Stimulated activated naive B cell treated with anti-CD40 and anti-IgM and Interleukin-4, amounts not matched to agents 10 μg/mL and 1 μg/mL and 100 μg/mL, for 72 hours (primary cell): ENCODE measurements at regions not wholly inside any gene's neighbourhood (a gene's known extent, or its start where the extent isn't known, plus 50 kb on each side); places are given as distances from the start of the nearest gene placed in this dataset.
"Not testable (repeated sequence)": the region's sequence is repeated elsewhere in the genome, so short reads cannot be mapped to it uniquely, and the experiment has no call there.

Experiments
- ATAC-seq, 2 donors: fragments of 150-1000 bp; cut with Tn5 transposase; replicated peaks; 2 replicates each; pipeline ENCODE4 v1.10.0; 2021; ENCODE audit warnings: moderate library complexity in 1 of 2
- DNase-seq: peaks from one replicate; pipeline ENCODE4 v3.0.0; 2021
- H3K27ac Mint-ChIP-seq: one replicate; pipeline ENCODE4 v1.8.0; 2022; ENCODE audit warnings: mild to moderate bottlenecking, mixed read lengths
- H3K27me3 Mint-ChIP-seq, 2 donors: one replicate each; pipeline ENCODE4 v1.8.0; 2022; ENCODE audit warnings: mixed read lengths in 2 of 2
- H3K36me3 Mint-ChIP-seq, 2 donors: one replicate each; pipeline ENCODE4 v1.8.0; 2022; ENCODE audit warnings: mixed read lengths in 2 of 2, mild to moderate bottlenecking in 1 of 2
- H3K4me1 Mint-ChIP-seq, 2 donors: one replicate each; pipeline ENCODE4 v1.8.0; 2022; ENCODE audit warnings: mixed read lengths in 2 of 2, mild to moderate bottlenecking in 1 of 2
- H3K4me3 Mint-ChIP-seq, 2 donors: one replicate each; pipeline ENCODE4 v1.8.0; 2022; ENCODE audit warnings: mild to moderate bottlenecking in 2 of 2, mixed read lengths in 2 of 2, moderate library complexity in 1 of 2
- H3K9me3 Mint-ChIP-seq, 2 donors: one replicate each; pipeline ENCODE4 v1.8.0; 2022; ENCODE audit warnings: mixed read lengths in 2 of 2, mild to moderate bottlenecking in 1 of 2

- Mint-ChIP-seq H3K9me3 (peaks cover 0 to 2% of the 10 kb centered on the region in 2 donors), H3K4me1 (peaks cover 5 to 6% of the 10 kb centered on the region in 2 donors), H3K4me3 (peak overlapping the region in 1 of 2 donors; percentile 35), H3K36me3 (no peaks in the 10 kb centered on the region), H3K27me3 (peaks cover 0 to 12% of the 10 kb centered on the region in 2 donors), H3K27ac (peak overlapping the region; percentile 10)
- ATAC-seq (peak; percentile 90 to 93), DNase-seq (peak; percentile 10)
These were observed 65.6 kb downstream of the UFM1 start for GRCh38 chr13:38415233-38415632.

GRCh38 chr13:38417241-38417640 is 67.6 kb downstream of the UFM1 start:
- Mint-ChIP-seq H3K27ac (no peak overlapping the region), H3K4me3 (no peak overlapping the region)

GRCh38 chr13:38417727-38418126 is 68.1 kb downstream of the UFM1 start:
- ATAC-seq: peak; percentile 48 to 61
- Mint-ChIP-seq H3K4me1 (peaks cover 5 to 6% of the 10 kb centered on the region in 2 donors), H3K36me3 (no peaks in the 10 kb centered on the region), H3K9me3 (peaks cover 0 to 2% of the 10 kb centered on the region in 2 donors), H3K27ac (no peak overlapping the region), H3K27me3 (peaks cover 0 to 6% of the 10 kb centered on the region in 2 donors), H3K4me3 (no peak overlapping the region)
- no peak for DNase-seq

More at GRCh38 chr13:38417241-38417640, 67.6 kb downstream of the UFM1 start:
- no peaks in the 10 kb centered on the region for H3K36me3 Mint-ChIP-seq
- no peak for ATAC-seq
- peaks cover 0 to 2% of the 10 kb centered on the region in 2 donors for H3K9me3 Mint-ChIP-seq
- H3K4me1 Mint-ChIP-seq: peaks cover 5 to 6% of the 10 kb centered on the region in 2 donors
- peaks cover 0 to 8% of the 10 kb centered on the region in 2 donors for H3K27me3 Mint-ChIP-seq
- no peak for DNase-seq

- H3K27me3 Mint-ChIP-seq: peaks cover 0 to 5% of the 10 kb centered on the region in 2 donors
- peaks cover 5 to 6% of the 10 kb centered on the region in 2 donors for H3K4me1 Mint-ChIP-seq
- peaks cover 0 to 2% of the 10 kb centered on the region in 2 donors for H3K9me3 Mint-ChIP-seq
- no peak overlapping the region for H3K27ac Mint-ChIP-seq
- ATAC-seq: no peak
- no peaks in the 10 kb centered on the region for H3K36me3 Mint-ChIP-seq
- no peak overlapping the region for H3K4me3 Mint-ChIP-seq
- no peak for DNase-seq
These were observed 68.6 kb downstream of the UFM1 start for GRCh38 chr13:38418286-38418685.

- H3K27ac Mint-ChIP-seq: no peak overlapping the region
- peaks cover 0 to 5% of the 10 kb centered on the region in 2 donors for H3K27me3 Mint-ChIP-seq
- H3K36me3 Mint-ChIP-seq: no peaks in the 10 kb centered on the region
- DNase-seq: no peak
- H3K4me1 Mint-ChIP-seq: peaks cover 5 to 6% of the 10 kb centered on the region in 2 donors
- H3K4me3 Mint-ChIP-seq: no peak overlapping the region
- H3K9me3 Mint-ChIP-seq: peaks cover 0 to 2% of the 10 kb centered on the region in 2 donors
- ATAC-seq: peak; percentile 58 to 67
These were observed 69.7 kb downstream of the UFM1 start for GRCh38 chr13:38419312-38419873.

GRCh38 chr13:38421590-38422560 is 72.2 kb downstream of the UFM1 start:
- Mint-ChIP-seq H3K9me3 (peaks cover 0 to 2% of the 10 kb centered on the region in 2 donors), H3K4me1 (no peaks in the 10 kb centered on the region), H3K27me3 (peaks cover 0 to 5% of the 10 kb centered on the region in 2 donors), H3K36me3 (no peaks in the 10 kb centered on the region), H3K4me3 (no peak overlapping the region), H3K27ac (no peak overlapping the region)
- ATAC-seq: no peak
- DNase-seq: no peak

- Mint-ChIP-seq H3K9me3 (no peaks in the 10 kb centered on the region), H3K27ac (no peak overlapping the region), H3K36me3 (no peaks in the 10 kb centered on the region), H3K27me3 (peaks cover 0 to 10% of the 10 kb centered on the region in 2 donors), H3K4me3 (no peak overlapping the region), H3K4me1 (no peaks in the 10 kb centered on the region)
- DNase-seq (no peak), ATAC-seq (no peak)
These were observed 80.3 kb downstream of the UFM1 start for GRCh38 chr13:38429916-38430315.

- no peak overlapping the region for H3K27ac Mint-ChIP-seq
- H3K4me3 Mint-ChIP-seq: no peak overlapping the region
- DNase-seq: no peak
- H3K27me3 Mint-ChIP-seq: peaks cover 0 to 10% of the 10 kb centered on the region in 2 donors
- H3K4me1 Mint-ChIP-seq: no peaks in the 10 kb centered on the region
- no peak for ATAC-seq
- no peaks in the 10 kb centered on the region for H3K9me3 Mint-ChIP-seq
- no peaks in the 10 kb centered on the region for H3K36me3 Mint-ChIP-seq
These were observed 81.1 kb downstream of the UFM1 start for GRCh38 chr13:38430796-38431195.

GRCh38 chr13:38440666-38441065 is 91.0 kb downstream of the UFM1 start:
- no peak for DNase-seq
- H3K27me3 Mint-ChIP-seq: peaks cover 0 to 5% of the 10 kb centered on the region in 2 donors
- ATAC-seq: no peak
- H3K27ac Mint-ChIP-seq: no peak overlapping the region
- no peaks in the 10 kb centered on the region for H3K36me3 Mint-ChIP-seq
- H3K4me3 Mint-ChIP-seq: no peak overlapping the region
- no peaks in the 10 kb centered on the region for H3K4me1 Mint-ChIP-seq
- H3K9me3 Mint-ChIP-seq: peaks cover 0 to 4% of the 10 kb centered on the region in 2 donors

GRCh38 chr13:38444904-38445303 is 95.3 kb downstream of the UFM1 start:
- Mint-ChIP-seq H3K4me1 (no peaks in the 10 kb centered on the region), H3K4me3 (no peak overlapping the region), H3K9me3 (no peaks in the 10 kb centered on the region), H3K36me3 (no peaks in the 10 kb centered on the region), H3K27ac (no peak overlapping the region), H3K27me3 (no peaks in the 10 kb centered on the region)
- ATAC-seq (no peak), DNase-seq (no peak)

- H3K36me3 Mint-ChIP-seq: no peaks in the 10 kb centered on the region
- no peaks in the 10 kb centered on the region for H3K9me3 Mint-ChIP-seq
- H3K4me1 Mint-ChIP-seq: no peaks in the 10 kb centered on the region
- H3K27me3 Mint-ChIP-seq: no peaks in the 10 kb centered on the region
- H3K4me3 Mint-ChIP-seq: no peak overlapping the region
- H3K27ac Mint-ChIP-seq: no peak overlapping the region
- no peak for DNase-seq
- no peak for ATAC-seq
These were observed 103.0 kb downstream of the UFM1 start for GRCh38 chr13:38452656-38453055.

- no peak for ATAC-seq
- Mint-ChIP-seq H3K4me3 (no peak overlapping the region), H3K36me3 (no peaks in the 10 kb centered on the region)
These were observed 113.0 kb downstream of the UFM1 start for GRCh38 chr13:38462605-38463004.

GRCh38 chr13:38463048-38463447 is 113.4 kb downstream of the UFM1 start:
- ATAC-seq: no peak
- no peaks in the 10 kb centered on the region for H3K4me1 Mint-ChIP-seq
- H3K27me3 Mint-ChIP-seq: no peaks in the 10 kb centered on the region
- no peak overlapping the region for H3K27ac Mint-ChIP-seq
- no peak for DNase-seq
- no peak overlapping the region for H3K4me3 Mint-ChIP-seq
- peaks cover 6 to 8% of the 10 kb centered on the region in 2 donors for H3K9me3 Mint-ChIP-seq
- H3K36me3 Mint-ChIP-seq: no peaks in the 10 kb centered on the region

More at GRCh38 chr13:38462605-38463004, 113.0 kb downstream of the UFM1 start:
- no peak for DNase-seq
- Mint-ChIP-seq H3K9me3 (peaks cover 6 to 8% of the 10 kb centered on the region in 2 donors), H3K27me3 (no peaks in the 10 kb centered on the region), H3K27ac (no peak overlapping the region), H3K4me1 (no peaks in the 10 kb centered on the region)

- H3K27me3 Mint-ChIP-seq, H3K4me3 Mint-ChIP-seq, H3K27ac Mint-ChIP-seq, H3K4me1 Mint-ChIP-seq, DNase-seq, ATAC-seq, H3K9me3 Mint-ChIP-seq, H3K36me3 Mint-ChIP-seq: not testable (repeated sequence)
These were observed 122.8 kb downstream of the UFM1 start for GRCh38 chr13:38472411-38472810.

GRCh38 chr13:38473305-38473704 is 123.7 kb downstream of the UFM1 start:
- no peaks in the 10 kb centered on the region for H3K36me3 Mint-ChIP-seq
- H3K4me1 Mint-ChIP-seq: no peaks in the 10 kb centered on the region
- H3K27ac Mint-ChIP-seq: no peak overlapping the region
- H3K4me3 Mint-ChIP-seq: no peak overlapping the region
- DNase-seq (no peak), ATAC-seq (no peak)
- H3K9me3 Mint-ChIP-seq: peaks cover 0 to 2% of the 10 kb centered on the region in 2 donors
- no peaks in the 10 kb centered on the region for H3K27me3 Mint-ChIP-seq
